ENCODE measurements at regions not wholly inside any gene's neighbourhood (a gene's known extent, or its start where the extent isn't known, plus 50 kb on each side); places are given as distances from the start of the nearest gene placed in this dataset.

DNA sequence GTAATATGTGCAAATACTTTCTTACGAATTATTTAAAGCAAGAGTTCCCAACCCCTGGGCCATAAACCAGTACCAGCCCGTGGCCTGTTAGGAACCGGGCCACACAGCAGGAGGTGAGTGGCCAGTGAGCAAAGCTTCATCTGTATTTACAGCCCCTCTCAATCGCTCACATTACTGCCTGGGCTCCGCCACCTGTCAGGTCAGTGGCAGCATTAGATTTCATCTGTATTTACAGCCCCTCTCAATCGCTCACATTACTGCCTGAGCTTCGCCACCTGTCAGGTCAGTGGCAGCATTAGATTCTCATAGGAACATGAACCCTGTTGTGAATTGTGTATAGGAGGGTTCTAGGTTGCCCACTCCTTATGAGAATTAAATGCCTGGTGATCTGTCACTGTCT is 142.0 kb downstream of the RNASET2 start:
- TF ChIP-seq POLR2A (IDR thresholded peaks at IDR 0.05) (no peak), EP300 (IDR thresholded peaks at IDR 0.05) (no peak)
- TF ChIP-seq, protein P1, sequence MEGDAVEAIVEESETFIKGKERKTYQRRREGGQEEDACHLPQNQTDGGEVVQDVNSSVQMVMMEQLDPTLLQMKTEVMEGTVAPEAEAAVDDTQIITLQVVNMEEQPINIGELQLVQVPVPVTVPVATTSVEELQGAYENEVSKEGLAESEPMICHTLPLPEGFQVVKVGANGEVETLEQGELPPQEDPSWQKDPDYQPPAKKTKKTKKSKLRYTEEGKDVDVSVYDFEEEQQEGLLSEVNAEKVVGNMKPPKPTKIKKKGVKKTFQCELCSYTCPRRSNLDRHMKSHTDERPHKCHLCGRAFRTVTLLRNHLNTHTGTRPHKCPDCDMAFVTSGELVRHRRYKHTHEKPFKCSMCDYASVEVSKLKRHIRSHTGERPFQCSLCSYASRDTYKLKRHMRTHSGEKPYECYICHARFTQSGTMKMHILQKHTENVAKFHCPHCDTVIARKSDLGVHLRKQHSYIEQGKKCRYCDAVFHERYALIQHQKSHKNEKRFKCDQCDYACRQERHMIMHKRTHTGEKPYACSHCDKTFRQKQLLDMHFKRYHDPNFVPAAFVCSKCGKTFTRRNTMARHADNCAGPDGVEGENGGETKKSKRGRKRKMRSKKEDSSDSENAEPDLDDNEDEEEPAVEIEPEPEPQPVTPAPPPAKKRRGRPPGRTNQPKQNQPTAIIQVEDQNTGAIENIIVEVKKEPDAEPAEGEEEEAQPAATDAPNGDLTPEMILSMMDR (IDR thresholded peaks at IDR 0.05) = no peak
